G401 (cell line): ENCODE measurements at regions not wholly inside any gene's neighbourhood (a gene's known extent, or its start where the extent isn't known, plus 50 kb on each side); places are given as distances from the start of the nearest gene placed in this dataset.

Source experiments
- DNase-seq: peaks from one replicate; pipeline ENCODE4 v3.0.0-alpha.2; 2015; ENCODE audit warnings: low spot score
- in situ Hi-C: cut with HindIII; loops from 2 replicates; pipeline ENCODE4 v1.10.0; 2016; ENCODE audit warnings: low sequenced_read_pairs, mixed read lengths

DNA sequence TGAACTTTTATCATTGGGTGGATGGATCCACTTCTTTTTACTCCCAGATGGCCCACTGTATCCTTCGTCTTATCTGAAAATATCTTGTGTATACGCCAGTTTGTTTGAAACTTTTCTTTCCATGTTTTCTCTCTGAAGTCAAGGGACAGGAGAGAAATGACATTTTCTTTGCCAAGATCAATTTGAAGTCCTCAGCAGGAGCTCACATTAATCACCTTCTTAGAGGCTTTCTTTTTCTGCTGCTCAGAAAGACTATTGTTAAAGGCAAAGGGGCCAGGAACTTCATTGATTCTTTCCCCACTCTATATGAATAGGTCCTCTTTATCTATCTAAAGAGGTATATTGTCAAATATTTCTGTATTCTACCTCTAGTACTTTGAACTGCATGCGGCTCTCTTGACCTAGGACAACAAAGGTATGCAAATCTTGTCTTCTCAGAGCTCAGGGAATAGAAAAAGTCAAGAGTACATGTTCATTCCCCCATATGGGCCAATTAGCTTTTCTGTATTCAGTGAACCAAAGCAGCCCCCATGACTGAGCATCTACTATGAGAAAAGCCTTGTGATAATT lies 583.3 kb downstream of the HS3ST4 start:
- no peak for DNase-seq
- in situ Hi-C loops = no loop called here

DNA sequence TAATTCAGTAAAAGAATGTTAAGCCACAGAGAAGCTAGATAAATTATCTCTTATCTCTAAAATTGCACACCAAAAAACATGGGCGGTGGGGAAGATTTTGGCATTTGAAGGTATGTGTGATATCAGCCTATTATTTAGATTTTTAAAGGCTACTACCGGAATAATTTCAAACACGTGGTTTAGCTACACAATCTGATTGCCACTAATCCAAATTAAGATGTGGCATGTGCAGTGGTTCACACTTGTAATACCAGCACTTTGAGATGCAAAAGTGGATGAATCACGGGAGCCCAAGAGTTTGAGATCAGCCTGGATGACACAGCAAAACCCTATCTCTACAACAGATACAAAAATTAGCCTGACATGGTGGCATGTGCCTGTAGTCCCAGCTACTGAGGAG lies 584.5 kb downstream of the HS3ST4 start:
- no peak for DNase-seq
- in situ Hi-C loops = no loop called here

DNA sequence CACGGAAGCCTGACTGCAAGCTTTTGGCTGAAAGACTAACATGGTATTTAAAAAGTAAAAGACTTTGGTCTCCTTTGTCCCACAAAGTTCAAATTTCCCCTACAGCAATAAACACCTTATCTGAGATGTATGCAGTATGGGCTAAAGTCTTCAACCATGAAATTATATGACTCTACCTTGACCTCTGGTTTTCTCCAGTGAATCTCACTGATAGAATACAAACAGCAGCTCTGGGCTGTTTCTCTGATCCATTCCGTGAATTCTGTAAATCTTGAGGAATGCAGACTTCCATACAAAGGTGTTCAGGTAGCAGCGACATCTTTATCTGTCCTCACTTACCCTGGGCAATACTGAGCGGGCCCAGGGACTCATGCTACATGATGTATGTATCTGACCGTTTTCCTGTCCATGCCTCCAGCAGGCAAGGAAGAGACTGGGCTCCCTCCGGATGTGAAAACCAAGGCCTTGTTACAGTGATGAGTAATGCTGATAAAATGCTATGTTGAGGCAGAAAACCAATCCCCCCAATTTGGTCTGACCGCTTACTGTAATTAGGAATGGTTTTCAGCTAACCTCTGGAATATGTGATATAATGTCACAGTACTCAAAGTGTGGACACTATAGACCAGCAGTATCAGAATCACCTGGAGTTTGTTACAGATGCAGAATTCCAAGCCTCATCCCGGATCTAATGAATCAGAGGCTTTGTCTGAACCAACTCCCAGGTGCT lies 589.8 kb downstream of the HS3ST4 start:
- no peak for DNase-seq
- in situ Hi-C loops = no loop called here

DNA sequence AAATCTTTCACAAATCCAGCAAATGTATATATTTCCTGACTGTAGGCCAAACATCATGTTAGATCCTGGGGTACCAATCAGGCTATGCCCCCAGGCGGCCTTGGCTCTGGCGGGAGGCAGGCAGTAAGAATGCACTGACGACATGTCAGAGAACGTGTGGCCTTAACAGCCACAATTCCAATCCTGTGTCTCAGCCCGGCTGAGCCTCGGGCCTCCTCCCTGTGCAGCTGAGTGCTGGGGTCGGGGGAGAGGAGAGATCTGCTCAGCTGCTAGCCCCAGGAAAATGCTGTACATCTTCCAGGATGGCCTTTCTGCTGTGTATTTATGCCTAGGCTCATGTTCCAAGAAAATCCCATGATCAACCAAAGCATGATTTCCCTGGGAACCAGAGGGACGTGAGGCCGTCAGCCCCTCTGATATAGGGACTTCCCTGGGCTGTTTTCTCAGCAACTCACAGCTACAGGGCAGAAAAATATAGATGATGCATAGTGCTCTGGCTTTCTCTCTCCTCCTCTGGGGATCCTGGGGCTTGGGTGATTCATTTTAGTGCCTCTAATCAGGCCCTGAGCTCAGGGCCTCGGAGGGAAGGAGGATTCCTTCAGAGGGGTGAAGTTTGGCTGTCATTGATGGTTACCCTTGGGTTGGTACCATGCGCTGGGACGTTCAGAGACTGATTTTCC lies 604.0 kb downstream of the HS3ST4 start:
- in situ Hi-C loops = no loop called here
- no peak for DNase-seq

DNA sequence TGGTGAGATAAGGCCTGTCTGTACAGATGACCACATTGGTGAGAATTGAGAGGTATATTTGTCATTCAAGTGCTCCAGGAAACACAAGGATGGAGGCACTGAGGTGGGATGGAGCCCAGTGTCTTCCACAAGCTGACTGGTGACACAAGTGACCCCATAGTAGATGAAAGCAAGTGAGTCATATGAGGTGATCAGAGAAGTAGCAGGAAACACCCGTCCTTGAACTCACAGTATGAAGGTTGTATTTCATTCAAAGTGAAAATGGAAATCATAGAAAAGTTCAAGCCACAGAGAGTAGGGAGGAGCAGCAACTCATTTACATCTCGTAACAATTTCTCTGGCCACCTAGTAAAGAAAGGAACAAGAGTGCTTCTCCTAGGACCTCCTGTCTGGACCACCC lies 609.8 kb downstream of the HS3ST4 start:
- no peak for DNase-seq
- in situ Hi-C loops = no loop called here

DNA sequence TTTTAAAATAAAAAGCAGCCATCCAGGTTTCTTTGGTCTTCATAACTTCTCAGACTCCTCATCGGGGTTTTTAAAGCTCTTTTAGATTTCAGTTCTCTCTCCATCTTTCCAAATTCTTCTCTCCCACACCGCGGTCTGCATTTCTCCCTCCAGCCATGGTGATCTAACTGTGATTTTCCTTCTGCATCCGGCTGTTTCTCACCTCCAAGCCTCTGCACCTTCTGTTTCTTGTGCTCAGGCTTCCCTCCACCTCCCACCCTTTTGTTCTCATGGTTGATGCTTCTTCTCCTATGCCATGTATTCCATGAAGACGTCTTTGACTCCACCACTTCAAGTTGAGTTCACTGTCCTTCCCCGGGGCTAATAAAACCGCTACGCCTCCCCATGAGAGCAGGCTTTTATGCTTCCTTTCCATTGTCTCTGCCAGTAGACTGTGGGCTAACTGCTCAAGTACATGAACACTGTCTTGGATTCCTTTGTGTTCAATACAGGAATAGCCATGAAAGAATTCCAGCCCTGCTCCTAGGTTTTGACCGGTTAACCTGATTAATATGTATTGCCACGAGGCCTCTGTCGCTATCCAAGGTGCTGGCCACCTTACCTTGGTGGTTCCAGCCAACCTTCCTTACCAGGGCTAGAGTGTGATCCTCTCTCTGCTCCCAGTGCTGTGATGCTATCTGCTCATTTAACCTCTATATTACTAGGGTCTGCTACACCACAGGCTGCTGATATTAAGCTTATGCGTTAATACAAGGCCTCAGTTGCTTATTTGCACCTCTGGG lies 625.1 kb downstream of the HS3ST4 start:
- no peak for DNase-seq
- in situ Hi-C loops = no loop called here

DNA sequence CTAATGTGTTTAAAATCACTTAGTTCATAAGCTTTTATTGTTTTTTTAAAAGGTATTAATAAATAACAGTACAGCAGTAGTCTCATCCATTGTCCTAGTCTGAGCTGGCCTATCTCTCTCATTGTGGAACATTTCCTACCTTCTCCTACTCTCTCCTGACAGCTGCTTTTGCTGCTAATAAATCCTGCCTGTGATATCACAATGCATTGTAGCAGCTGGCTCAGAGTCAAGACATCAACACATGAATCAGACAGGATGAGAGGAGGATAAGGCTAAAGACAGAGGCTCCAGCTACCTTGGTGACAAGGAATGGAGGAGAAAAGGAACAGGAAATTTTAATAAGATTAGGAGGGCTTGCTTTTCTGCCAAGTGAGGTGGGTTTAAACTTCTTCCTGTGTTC lies 626.1 kb downstream of the HS3ST4 start:
- in situ Hi-C loops = no loop called here
- DNase-seq = peak; percentile 9

DNA sequence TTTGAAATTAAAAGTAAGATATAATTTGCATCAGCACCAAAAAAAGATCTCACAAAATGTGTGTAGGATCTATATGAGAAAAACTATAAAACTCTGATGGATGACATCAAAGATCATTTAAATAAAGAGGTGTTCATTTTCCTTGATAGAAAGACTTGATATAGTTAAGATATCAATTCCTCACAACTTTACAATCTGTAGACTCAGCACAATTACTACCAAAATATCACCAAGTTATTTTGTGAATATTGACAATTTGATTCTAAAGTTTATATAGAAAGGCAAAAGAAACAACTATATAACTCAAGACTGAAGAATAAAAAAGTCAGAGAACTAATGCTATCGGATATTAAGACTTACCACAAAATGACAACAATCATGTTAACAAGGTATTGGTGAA lies 638.9 kb downstream of the HS3ST4 start:
- DNase-seq = no peak
- in situ Hi-C loops = no loop called here

DNA sequence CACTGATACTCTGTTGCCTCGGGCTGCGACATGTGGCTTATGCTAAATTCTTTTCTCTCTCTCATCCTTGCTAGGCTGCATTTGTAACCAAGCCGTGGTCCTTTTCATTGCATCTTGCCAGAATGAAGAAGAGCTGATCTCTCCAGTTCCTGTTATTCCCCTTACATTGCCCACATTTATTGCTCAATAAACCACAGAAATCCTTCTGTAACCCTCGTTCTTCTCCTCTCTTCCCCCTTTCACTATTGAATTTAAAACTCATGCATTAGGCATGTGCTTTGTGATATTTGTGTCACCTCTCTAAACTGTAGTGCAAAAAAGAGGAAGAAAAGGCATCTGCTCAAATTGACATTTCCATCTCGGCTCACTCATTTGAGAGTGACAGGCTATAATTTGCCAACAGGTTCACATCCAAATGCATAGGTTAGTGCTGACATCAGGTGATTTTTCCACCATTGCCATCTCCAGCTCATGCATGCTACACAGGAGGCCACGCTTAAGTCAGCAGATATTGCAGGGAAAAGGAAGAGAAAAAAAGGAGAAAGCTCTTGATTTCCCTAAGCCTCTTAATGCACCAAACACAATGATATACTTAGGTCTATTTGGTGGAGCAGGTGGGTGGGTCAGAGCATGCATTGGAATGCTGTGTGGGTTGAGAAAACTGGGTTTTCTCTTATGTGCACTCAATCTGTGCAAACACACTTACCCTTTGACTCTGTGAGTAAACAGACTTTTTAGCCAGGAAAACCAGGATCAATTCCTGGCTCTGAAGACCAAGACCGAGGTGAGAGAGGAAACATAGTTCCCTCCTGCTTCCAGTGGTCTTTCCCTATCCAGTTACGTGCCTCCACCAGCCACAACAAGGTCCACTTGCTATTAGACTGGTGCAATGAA lies 642.7 kb downstream of the HS3ST4 start:
- in situ Hi-C loops = no loop called here
- DNase-seq = no peak

DNA sequence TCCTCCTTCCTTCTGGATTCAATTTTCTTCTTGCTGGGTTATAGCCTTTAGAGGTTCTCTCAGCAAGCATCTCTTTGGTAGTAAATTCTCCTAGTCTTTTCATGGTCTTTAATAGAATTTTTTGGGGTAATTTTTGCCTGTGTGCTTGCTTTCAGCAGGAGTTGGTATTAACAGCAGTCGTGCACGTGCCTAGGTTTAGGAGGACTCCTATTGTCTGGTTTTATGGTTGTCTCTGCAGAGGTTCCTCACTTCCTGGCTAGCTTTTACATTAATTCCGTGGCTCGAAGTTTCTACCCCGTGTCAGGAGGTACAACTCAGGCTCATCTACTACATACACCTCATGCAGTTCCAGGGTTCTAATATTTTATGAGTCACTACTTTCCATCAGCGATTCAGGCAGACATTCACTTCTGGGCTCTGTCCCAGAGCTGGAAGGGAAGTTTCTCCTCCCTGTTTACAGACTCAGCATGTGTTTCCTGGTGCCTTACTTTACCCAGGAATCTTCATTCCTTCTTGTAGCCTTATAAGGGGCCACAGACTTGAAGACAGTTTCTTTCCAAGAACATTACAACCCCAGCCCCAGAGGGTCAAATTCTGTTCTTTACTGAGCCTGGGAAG lies 643.6 kb downstream of the HS3ST4 start:
- in situ Hi-C loops = no loop called here
- DNase-seq = no peak

DNA sequence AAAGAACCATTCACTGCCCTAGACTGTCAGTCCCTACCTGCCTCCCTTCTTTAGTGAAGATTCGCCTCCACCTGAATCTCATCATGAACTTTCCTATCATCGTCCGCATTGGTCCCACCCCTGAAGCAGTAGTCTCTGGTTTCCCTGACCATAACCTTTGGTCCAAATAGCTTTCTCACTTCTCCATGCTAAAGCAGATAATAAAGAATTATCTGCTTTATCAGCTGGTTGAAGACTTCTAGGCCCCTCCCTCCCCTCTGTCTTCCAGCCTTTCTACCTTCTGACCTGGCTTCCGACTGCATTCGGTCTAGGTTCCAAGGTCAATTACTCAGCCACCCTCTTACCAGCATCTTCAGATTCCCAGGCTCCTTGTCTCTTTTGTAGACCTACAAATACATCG lies 650.9 kb downstream of the HS3ST4 start:
- in situ Hi-C loops = no loop called here
- no peak for DNase-seq

DNA sequence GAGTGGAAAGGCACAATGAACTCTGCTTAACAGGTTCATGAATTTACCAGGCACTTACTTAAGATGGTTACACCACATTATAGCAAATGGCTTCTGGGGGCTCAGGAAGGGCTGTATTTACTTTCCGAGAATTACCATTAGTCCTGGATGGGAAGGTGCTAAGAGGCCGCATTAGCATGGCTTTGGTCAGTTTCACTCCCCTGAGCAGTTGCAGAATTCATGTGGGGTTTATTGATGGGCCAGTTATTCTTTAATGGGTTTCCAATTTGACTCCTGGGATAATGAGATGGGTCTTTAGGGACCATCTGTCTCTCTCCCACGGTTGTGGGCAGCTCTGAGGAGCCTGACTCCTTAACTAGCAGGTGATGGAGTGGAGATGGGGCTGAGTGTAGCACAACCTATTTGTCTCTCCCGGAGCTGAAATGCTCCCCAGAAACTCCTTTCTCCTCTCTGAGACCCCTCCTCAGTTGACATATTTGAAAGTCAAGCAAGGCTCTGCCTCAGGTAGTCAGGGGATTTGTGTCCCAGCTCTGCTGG lies 652.5 kb downstream of the HS3ST4 start:
- in situ Hi-C loops = no loop called here
- DNase-seq = no peak

DNA sequence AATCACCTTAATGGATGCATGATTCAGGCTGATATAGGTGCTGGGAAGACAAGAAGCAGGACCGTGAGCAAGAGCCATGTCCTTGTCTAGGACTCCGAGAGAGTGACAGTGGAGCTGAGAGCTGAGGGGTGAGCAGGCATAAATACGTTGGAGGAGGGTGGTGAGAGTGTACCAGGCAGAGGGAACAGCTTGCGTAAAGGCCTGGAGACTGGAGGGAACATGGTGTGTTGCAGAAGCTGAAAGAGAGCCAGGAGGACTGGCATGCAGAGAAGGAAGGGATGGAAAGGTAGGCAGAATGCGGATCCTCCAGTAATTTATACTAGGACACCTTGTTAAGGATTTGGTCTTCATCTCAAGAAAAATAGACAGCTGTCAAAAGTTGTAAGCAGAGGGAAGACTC lies 653.2 kb downstream of the HS3ST4 start:
- in situ Hi-C loops = no loop called here
- DNase-seq = peak; percentile 88

DNA sequence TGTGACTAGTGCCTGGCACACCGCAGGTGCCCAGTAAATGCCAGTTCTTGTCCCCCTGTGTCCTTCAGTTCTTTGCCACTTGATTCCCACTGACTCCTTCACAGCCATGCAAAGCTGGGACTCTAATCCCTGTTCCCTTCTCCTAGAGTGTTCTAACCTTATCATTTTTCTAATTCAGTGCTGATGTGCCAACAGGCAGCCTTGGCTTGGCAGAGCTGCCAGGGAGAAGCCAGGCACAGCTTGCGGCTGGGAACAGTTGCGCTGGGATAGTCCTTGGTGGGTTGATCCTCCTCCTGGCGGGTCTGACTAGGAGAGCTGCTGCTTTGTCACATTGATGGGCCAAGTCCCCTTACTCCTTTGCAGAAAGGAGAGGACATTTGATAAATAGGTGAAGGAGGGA lies 654.2 kb downstream of the HS3ST4 start:
- DNase-seq = peak; percentile 81
- in situ Hi-C loops = no loop called here

DNA sequence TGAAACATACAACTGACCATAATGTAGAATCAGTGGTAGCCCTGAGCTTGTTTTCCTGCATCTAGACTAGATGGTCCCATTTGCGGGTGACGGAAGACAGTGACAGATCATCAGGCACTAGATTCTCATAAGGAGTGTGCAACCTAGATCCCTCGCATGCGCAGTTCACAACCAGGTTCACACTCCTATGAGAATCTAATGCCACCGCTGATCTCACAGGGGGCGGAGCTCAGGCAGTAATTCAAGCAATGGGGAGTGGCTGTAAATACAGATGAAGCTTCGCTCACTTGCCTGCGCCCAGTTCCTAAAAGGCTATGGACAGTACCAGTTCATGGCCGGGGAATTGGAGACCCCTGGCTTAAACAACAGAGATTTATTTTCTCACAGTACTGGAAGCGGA lies 656.3 kb downstream of the HS3ST4 start:
- in situ Hi-C loops = no loop called here
- no peak for DNase-seq

DNA sequence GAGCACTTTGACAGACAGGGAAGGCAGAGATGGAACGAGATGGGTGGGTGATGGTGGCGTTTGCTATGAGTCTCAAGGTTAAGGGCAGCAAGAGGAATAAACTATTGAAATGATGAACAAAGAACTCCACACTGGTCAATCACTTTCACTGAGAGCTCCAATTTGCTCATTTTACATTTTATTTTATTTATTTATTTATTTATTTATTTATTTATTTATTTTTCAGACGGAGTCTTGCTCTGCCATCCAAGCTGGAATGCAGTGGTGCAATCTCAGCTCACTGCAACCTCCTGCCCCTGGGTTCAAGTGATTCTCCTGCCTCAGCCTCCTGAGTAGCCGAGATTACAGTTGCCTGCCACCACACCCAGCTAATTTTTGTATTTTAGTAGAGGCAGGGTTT lies 669.1 kb downstream of the HS3ST4 start:
- in situ Hi-C loops = no loop called here
- DNase-seq = no peak

DNA sequence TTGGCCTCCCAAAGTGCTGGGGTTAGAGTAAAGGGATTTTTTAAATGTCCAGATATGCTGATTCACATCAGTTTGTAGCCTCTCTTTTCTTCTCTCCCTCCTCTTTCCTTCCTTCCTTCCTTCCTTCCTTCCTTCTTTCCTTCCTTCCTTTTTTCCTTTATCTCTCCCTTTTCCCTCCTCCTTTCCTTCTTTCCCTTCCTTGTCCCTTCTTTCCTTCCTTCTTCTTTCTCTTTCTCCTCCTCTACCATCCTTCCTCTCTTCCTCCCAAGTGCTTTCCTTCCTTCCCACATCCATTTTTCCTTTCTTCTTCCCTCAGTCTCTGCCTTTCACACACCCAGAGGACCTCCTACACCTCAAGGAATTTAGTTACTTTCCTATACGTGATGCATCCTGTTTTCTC lies 671.8 kb downstream of the HS3ST4 start:
- in situ Hi-C loops = no loop called here
- no peak for DNase-seq

DNA sequence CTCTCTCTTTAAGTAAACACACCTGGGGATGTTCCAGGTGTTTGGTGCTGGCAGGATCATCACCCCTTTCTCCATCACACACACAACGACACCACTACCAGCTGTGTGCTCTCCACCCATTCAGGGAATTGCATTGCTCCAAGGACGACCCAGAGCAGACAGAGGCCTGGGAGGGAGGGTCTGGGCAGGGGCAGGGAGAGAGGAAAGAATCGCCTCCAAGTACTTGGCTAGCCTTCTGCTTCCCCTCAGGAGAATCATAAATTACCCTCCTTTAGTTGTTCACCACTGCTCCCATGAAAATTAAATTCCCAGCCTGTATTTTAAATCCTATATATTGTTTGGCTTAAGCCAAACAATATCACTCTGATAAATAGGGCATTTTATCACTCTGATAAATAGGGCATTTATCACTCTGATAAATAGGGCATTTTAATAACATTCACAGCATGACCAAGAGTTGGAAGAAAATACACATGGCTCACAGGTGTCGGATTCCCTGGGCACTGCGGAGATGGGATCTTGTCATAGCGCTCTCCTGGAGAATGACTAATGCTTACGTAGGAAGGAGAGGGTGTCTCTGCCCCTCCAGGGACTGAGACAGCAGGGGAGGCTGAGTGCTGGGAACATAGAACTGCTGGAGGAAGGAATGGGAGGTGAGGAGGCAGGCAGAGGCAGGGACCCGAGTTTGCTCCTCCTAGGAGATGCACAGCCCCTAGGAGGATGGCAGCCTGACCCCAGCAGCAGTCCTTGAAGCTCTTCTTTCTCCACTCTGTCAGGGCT lies 673.6 kb downstream of the HS3ST4 start:
- DNase-seq = no peak
- in situ Hi-C loops = no loop called here
